GM12873 (cell line): ENCODE measurements at regions not wholly inside any gene's neighbourhood (a gene's known extent, or its start where the extent isn't known, plus 50 kb on each side); places are given as distances from the start of the nearest gene placed in this dataset.

ENCODE experiments used
- CTCF ChIP-seq: IDR thresholded peaks from 2 replicates; pipeline ENCODE4 v1.5.1; 2012; ENCODE audit warnings: low read depth, mild to moderate bottlenecking, moderate library complexity, low read length, control low read depth; ENCODE audit not compliant: insufficient read depth; ENCODE audit errors: missing control alignments

- no peak for TF ChIP-seq CTCF
Measured at GRCh38 chr3:59185591-59186369, 136.0 kb upstream of the CFAP20DC start.

- no peak for TF ChIP-seq CTCF
Measured at GRCh38 chr3:59180006-59180405, 130.2 kb upstream of the CFAP20DC start.

- no peak for TF ChIP-seq CTCF
Measured at GRCh38 chr3:59178698-59179097, 128.9 kb upstream of the CFAP20DC start.

DNA sequence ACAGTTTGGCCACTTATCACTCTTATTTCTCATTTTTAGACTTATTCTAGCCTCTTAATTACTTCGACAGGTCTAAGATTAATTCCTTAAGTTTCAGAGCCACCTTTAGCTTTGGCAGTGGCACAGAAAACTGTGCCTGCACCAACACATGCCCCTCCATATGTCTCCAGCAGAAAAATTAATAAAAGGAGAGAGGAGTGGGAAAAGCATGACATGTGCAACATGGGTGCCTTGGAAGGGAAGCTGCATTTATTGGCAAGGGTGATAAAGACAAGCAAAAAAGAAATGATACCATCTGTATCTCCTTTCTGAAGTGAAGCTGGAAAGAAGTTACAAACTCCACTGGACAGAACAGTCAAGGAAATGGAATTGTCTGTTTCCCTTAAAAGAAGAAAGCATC lies 121.7 kb upstream of the CFAP20DC start:
- TF ChIP-seq CTCF: no peak

DNA sequence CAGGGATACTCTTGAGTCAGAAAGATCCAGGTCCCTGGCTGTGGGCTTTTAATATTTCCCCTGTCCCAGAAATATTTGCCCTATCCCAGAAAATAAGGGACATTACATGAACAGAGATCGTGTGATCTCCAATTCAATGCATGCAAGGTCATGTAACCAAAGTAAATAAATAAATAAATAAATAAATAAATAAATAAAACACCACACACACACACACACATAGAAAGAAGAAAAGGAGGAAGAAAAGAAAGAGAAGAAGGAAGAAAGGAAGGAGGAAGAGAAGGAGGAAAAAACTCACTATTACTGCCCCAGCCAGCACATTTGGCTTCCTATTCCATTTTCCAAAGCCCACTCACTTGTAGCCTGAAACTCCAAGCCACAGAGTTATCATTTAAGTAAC lies 117.9 kb upstream of the CFAP20DC start:
- TF ChIP-seq CTCF: no peak

- no peak for TF ChIP-seq CTCF
Measured at GRCh38 chr3:59163953-59164352, 114.1 kb upstream of the CFAP20DC start.

- no peak for TF ChIP-seq CTCF
Measured at GRCh38 chr3:59161048-59161447, 111.2 kb upstream of the CFAP20DC start.
